Spinal cord (tissue), 9 donors: ENCODE measurements at regions not wholly inside any gene's neighbourhood (a gene's known extent, or its start where the extent isn't known, plus 50 kb on each side); places are given as distances from the start of the nearest gene placed in this dataset.
"Not testable (repeated sequence)": the region's sequence is repeated elsewhere in the genome, so short reads cannot be mapped to it uniquely, and the experiment has no call there.

Experiments
- DNase-seq, 6 donors: peaks; one replicate each; pipeline versions ENCODE4 v3.0.0 to v3.0.0-alpha.2; 2013 to 2015; ENCODE audit warnings: low spot score in 6 of 6, low read depth in 4 of 6
- H3K27ac ChIP-seq: one replicate; pipeline ENCODE4 v1.5.1; 2013; ENCODE audit warnings: low read depth, low read length, control low read depth
- H3K27me3 ChIP-seq: one replicate; pipeline ENCODE4 v1.6.1; 2013; ENCODE audit warnings: low read length; ENCODE audit not compliant: control insufficient read depth, insufficient read depth
- H3K36me3 ChIP-seq: one replicate; pipeline ENCODE4 v1.6.1; 2013; ENCODE audit warnings: low read length; ENCODE audit not compliant: control insufficient read depth, insufficient read depth
- H3K4me1 ChIP-seq: one replicate; pipeline ENCODE4 v1.6.1; 2013; ENCODE audit warnings: low read length; ENCODE audit not compliant: control insufficient read depth, insufficient read depth
- H3K4me3 ChIP-seq: one replicate; pipeline ENCODE4 v1.5.1; 2013; ENCODE audit warnings: low read depth, low read length, control low read depth
- H3K9me3 ChIP-seq: one replicate; pipeline ENCODE4 v1.6.1; 2013; ENCODE audit warnings: low read length; ENCODE audit not compliant: control insufficient read depth, insufficient read depth
- WGBS: methylation state at CpG from one replicate; pipeline ENCODE4 v1.1.5; 2013; ENCODE audit warnings: missing lambda C conversion rate; ENCODE audit not compliant: insufficient coverage; 5-methylcytosine and 5-hydroxymethylcytosine counted together
- donor health status: healthy.

DNA sequence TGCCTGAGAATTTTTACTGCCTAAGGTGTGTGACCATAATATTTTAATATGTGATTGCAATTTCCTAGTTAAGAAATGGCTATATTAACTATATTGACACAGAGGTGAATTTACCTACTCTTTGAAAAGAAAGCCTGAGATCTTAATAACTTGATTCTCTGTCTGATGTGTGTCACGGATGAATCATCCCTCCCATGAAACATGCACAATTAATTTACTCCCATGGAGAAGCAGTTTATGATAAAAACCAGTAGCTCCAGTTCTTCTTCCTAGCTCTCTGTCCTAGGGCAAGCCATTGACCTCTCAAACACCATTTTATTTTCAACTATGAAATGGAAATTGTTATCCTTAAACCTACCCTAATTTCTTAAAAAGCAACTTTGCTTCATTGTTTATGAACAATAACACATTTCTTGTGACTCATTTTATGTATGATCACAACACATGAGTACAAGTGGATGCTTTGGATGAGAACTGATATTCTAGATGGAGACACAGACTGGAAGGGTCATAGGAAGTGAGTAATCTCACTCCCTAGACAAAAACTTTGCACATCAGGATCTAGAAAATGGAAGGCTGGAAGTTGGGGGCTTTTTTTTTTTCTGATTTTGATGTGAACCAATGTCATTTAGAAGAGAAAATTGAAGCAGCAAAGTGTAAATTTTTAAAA, 438.3 kb downstream of the GPAT3 start:
- Histone ChIP-seq H3K27me3 (no peaks in the 10 kb centered on the region), H3K4me3 (no peak overlapping the region), H3K9me3 (no peaks in the 10 kb centered on the region), H3K4me1 (no peaks in the 10 kb centered on the region), H3K27ac (no peak overlapping the region), H3K36me3 (no peaks in the 10 kb centered on the region)
- no peak for DNase-seq
- no CpG with 5 or more reads among the region's 1 CpG for WGBS

GRCh38 chr4:83964996-83965541, 429.2 kb downstream of the GPAT3 start:
- H3K4me1 ChIP-seq: no peaks in the 10 kb centered on the region
- H3K27me3 ChIP-seq: no peaks in the 10 kb centered on the region
- H3K4me3 ChIP-seq: no peak overlapping the region
- H3K36me3 ChIP-seq: no peaks in the 10 kb centered on the region
- WGBS: 75% methylated on average over 2 of the region's 3 CpGs
- H3K27ac ChIP-seq: no peak overlapping the region
- peaks cover 3% of the 10 kb centered on the region for H3K9me3 ChIP-seq
- DNase-seq: no peak

GRCh38 chr4:83962492-83962891, 426.6 kb downstream of the GPAT3 start:
- Histone ChIP-seq H3K36me3 (no peaks in the 10 kb centered on the region), H3K9me3 (peaks cover 3% of the 10 kb centered on the region), H3K4me3 (no peak overlapping the region), H3K27ac (no peak overlapping the region), H3K27me3 (no peaks in the 10 kb centered on the region), H3K4me1 (no peaks in the 10 kb centered on the region)
- 94% methylated on average over 3 of the region's 4 CpGs for WGBS
- DNase-seq: no peak

GRCh38 chr4:83961575-83961974, 425.7 kb downstream of the GPAT3 start:
- DNase-seq: no peak
- Histone ChIP-seq H3K27ac (no peak overlapping the region), H3K36me3 (no peaks in the 10 kb centered on the region), H3K4me1 (no peaks in the 10 kb centered on the region), H3K27me3 (no peaks in the 10 kb centered on the region), H3K4me3 (no peak overlapping the region), H3K9me3 (peaks cover 3% of the 10 kb centered on the region)
- no CpG with 5 or more reads among the region's 3 CpGs for WGBS

DNA sequence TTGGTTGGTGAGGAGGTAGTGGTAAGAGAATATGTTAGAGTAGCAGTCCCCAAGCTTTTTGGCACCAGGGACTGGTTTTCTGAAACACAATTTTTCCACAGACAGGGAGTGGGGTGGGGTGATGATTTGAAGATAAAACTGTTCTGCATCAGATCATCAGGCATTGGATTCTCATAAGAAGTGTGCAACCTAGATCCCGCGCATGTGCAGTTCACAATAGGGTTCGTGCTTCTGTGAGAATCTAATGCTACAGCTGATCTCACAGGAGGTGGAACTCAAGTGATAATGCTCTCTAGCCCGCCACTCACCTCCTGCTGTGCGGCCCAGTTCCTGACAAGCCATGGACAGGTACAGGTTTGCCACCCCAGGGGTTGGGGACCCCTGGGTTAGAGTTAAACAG, 423.3 kb downstream of the GPAT3 start:
- no peak overlapping the region for H3K4me3 ChIP-seq
- 96% methylated on average over 5 of the region's 5 CpGs for WGBS
- peaks cover 2% of the 10 kb centered on the region for H3K9me3 ChIP-seq
- no peaks in the 10 kb centered on the region for H3K27me3 ChIP-seq
- no peaks in the 10 kb centered on the region for H3K4me1 ChIP-seq
- no peaks in the 10 kb centered on the region for H3K36me3 ChIP-seq
- no peak overlapping the region for H3K27ac ChIP-seq
- DNase-seq: no peak

GRCh38 chr4:83947830-83948193, 411.9 kb downstream of the GPAT3 start:
- Histone ChIP-seq H3K27ac (no peak overlapping the region), H3K4me1 (no peaks in the 10 kb centered on the region), H3K9me3 (no peaks in the 10 kb centered on the region), H3K36me3 (no peaks in the 10 kb centered on the region), H3K4me3 (no peak overlapping the region), H3K27me3 (no peaks in the 10 kb centered on the region)
- peak in 2 of 6 donors; percentile 7 to 43 for DNase-seq
- WGBS: 11% methylated on average over 2 of the region's 3 CpGs

DNA sequence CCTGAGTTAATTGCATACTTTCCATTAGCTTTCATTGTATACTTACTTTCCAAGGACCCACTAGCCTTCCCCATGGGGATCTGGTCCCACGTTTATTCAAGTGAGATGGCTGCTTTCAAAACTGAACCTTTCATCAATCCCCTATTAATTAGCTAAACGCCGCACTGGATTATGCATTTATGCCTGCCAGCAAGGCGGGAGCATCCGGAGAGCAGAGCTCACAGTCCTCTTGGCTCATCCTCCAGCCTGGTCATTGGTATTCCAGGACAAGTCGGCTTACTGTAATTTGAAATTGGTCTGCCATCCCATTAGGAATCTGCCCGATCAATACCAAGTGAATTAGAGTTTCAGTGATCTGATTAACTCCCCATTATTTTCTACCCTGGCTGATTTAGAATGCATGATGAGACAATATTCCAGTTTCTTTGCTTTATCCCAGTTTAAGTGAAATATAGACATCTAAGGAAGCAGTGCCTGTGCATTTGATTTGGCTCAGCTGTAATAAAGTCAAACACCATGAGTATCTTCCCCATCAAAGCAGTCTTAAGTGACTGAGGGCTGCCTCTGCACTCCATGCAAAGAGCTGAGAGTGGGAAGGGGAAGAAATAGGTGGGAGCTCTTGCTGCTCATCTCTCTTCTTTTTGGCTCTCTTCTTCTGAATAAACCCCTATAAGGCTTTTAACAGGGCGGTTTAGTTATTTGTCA, 411.4 kb downstream of the GPAT3 start:
- Histone ChIP-seq H3K4me3 (no peak overlapping the region), H3K4me1 (no peaks in the 10 kb centered on the region), H3K9me3 (no peaks in the 10 kb centered on the region), H3K36me3 (no peaks in the 10 kb centered on the region), H3K27ac (no peak overlapping the region), H3K27me3 (no peaks in the 10 kb centered on the region)
- WGBS: 36% methylated on average over 6 of the region's 8 CpGs
- peak in 2 of 6 donors; percentile 4 to 57 for DNase-seq

DNA sequence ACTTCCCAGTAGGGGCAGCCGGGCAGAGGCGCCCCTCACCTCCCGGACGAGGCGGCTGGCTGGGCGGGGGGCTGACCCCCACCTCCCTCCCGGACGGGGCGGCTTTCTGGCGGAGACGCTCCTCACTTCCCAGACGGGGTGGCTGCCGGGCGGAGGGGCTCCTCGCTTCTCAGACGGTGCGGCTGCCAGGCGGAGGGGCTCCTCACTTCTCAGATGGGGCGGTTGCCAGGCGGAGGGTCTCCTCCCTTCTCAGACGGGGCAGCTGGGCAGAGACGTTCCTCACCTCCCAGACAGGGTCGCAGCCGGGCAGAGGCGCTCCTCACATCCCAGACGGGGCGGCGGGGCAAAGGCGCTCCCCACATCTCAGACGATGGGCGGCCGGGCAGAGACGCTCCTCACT, 407.8 kb downstream of the GPAT3 start:
- WGBS: 97% methylated on average over 19 of the region's 33 CpGs
- DNase-seq, H3K36me3 ChIP-seq, H3K4me1 ChIP-seq, H3K4me3 ChIP-seq, H3K27ac ChIP-seq, H3K27me3 ChIP-seq, H3K9me3 ChIP-seq: not testable (repeated sequence)

- Histone ChIP-seq H3K9me3 (no peaks in the 10 kb centered on the region), H3K4me3 (no peak overlapping the region), H3K27me3 (no peaks in the 10 kb centered on the region), H3K4me1 (no peaks in the 10 kb centered on the region), H3K27ac (no peak overlapping the region), H3K36me3 (no peaks in the 10 kb centered on the region)
- DNase-seq: no peak
- WGBS: no CpG with 5 or more reads among the region's 2 CpGs
Observed at GRCh38 chr4:83932750-83933391, 397.0 kb downstream of the GPAT3 start.
